DMS53 treated with DMSO at 0.1 percent for 48 hours (cell line): ENCODE measurements at regions not wholly inside any gene's neighbourhood (a gene's known extent, or its start where the extent isn't known, plus 50 kb on each side); places are given as distances from the start of the nearest gene placed in this dataset.
A peak's percentile ranks its signal among the peaks of the same experiment; 100 is the strongest.

ENCODE experiments used
- DNase-seq: peaks from one replicate; lab custom pipeline; 2025; ENCODE audit not compliant: unreplicated experiment; lab: John Stamatoyannopoulos, UW

- no peak for DNase-seq
These were observed 53.2 kb upstream of the TFEC start for GRCh38 chr7:116083796-116084195.

GRCh38 chr7:116086547-116087045, 56.0 kb upstream of the TFEC start:
- no peak for DNase-seq

GRCh38 chr7:116087291-116087690, 56.7 kb upstream of the TFEC start:
- DNase-seq, result no peak

- DNase-seq, result no peak
These were observed 57.4 kb upstream of the TFEC start for GRCh38 chr7:116087984-116088383.

GRCh38 chr7:116089293-116089692, 58.7 kb upstream of the TFEC start:
- DNase-seq, result no peak

- no peak for DNase-seq
These were observed 63.1 kb upstream of the TFEC start for GRCh38 chr7:116093516-116094301.

- DNase-seq, result no peak
These were observed 64.8 kb upstream of the TFEC start for GRCh38 chr7:116095396-116095795.

GRCh38 chr7:116097365-116098009, 66.9 kb upstream of the TFEC start:
- peak; percentile 94 for DNase-seq

GRCh38 chr7:116098175-116098574, 67.6 kb upstream of the TFEC start:
- DNase-seq, result no peak

- no peak for DNase-seq
These were observed 70.1 kb upstream of the TFEC start for GRCh38 chr7:116100626-116101025.

- no peak for DNase-seq
These were observed 71.1 kb upstream of the TFEC start for GRCh38 chr7:116101704-116102103.

- DNase-seq, result no peak
These were observed 80.9 kb upstream of the TFEC start for GRCh38 chr7:116111475-116111874.

- DNase-seq, result no peak
These were observed 82.7 kb upstream of the TFEC start for GRCh38 chr7:116113310-116113709.

GRCh38 chr7:116120839-116121238, 89.5 kb upstream of the TES start:
- no peak for DNase-seq

GRCh38 chr7:116122972-116123595, 87.3 kb upstream of the TES start:
- DNase-seq, result peak; percentile 42

GRCh38 chr7:116128139-116128538, 82.2 kb upstream of the TES start:
- no peak for DNase-seq

GRCh38 chr7:116135306-116135705, 75.0 kb upstream of the TES start:
- DNase-seq, result no peak

GRCh38 chr7:116138202-116138801, 72.0 kb upstream of the TES start:
- peak; percentile 74 for DNase-seq

GRCh38 chr7:116139007-116139406, 71.3 kb upstream of the TES start:
- no peak for DNase-seq

GRCh38 chr7:116139807-116140206, 70.5 kb upstream of the TES start:
- no peak for DNase-seq

- no peak for DNase-seq
These were observed 68.0 kb upstream of the TES start for GRCh38 chr7:116142374-116142773.

GRCh38 chr7:116142850-116143249, 67.5 kb upstream of the TES start:
- no peak for DNase-seq
